MM.1S (cell line): ENCODE measurements at regions not wholly inside any gene's neighbourhood (a gene's known extent, or its start where the extent isn't known, plus 50 kb on each side); places are given as distances from the start of the nearest gene placed in this dataset.
A peak's percentile ranks its signal among the peaks of the same experiment; 100 is the strongest.

ENCODE experiments used
- DNase-seq: peaks from one replicate; pipeline ENCODE4 v3.0.0-alpha.2; 2015
- H2AFZ ChIP-seq: fragments of 300-600 bp; sonication (generic); 2 replicates; pipeline ENCODE4 v1.6.0; 2016; ENCODE audit warnings: antibody characterized with exemption, low read length
- H3F3A ChIP-seq: fragments of 300-600 bp; sonication (generic); 2 replicates; pipeline ENCODE4 v1.6.1; 2016; ENCODE audit warnings: mild to moderate bottlenecking, antibody characterized with exemption, low read length, moderate library complexity, mixed read lengths; ENCODE audit not compliant: insufficient read depth
- H3K27ac ChIP-seq: fragments of 300-600 bp; sonication (generic); 2 replicates; pipeline ENCODE4 v1.5.1; 2016; ENCODE audit warnings: mild to moderate bottlenecking, low read length
- H3K27me3 ChIP-seq: fragments of 300-600 bp; sonication (generic); replicated peaks from 2 replicates; pipeline ENCODE4 v1.6.0; 2016; ENCODE audit warnings: low read length; ENCODE audit not compliant: insufficient read depth
- H3K36me3 ChIP-seq: fragments of 300-600 bp; sonication (generic); replicated peaks from 2 replicates; pipeline ENCODE4 v1.6.1; 2016; ENCODE audit warnings: mild to moderate bottlenecking, low read length, mixed read lengths; ENCODE audit not compliant: insufficient read depth
- H3K4me1 ChIP-seq: fragments of 300-600 bp; sonication (generic); 2 replicates; pipeline ENCODE4 v1.6.1; 2016; ENCODE audit warnings: low read length, mixed read lengths
- H3K4me2 ChIP-seq: fragments of 300-600 bp; sonication (generic); 2 replicates; pipeline ENCODE4 v1.6.0; 2016; ENCODE audit warnings: low read depth, low read length
- H3K4me3 ChIP-seq: fragments of 300-600 bp; sonication (generic); 2 replicates; pipeline ENCODE4 v1.5.1; 2016; ENCODE audit warnings: low read length, mixed read lengths
- H3K79me2 ChIP-seq: fragments of 300-600 bp; sonication (generic); 2 replicates; pipeline ENCODE4 v1.6.1; 2016; ENCODE audit warnings: mixed run types, low read length, mixed read lengths
- H3K9ac ChIP-seq: fragments of 300-600 bp; sonication (generic); 2 replicates; pipeline ENCODE4 v1.6.1; 2016; ENCODE audit warnings: low read length, mixed read lengths
- H3K9me2 ChIP-seq: fragments of 300-600 bp; sonication (generic); replicated peaks from 2 replicates; pipeline ENCODE4 v1.6.1; 2016; ENCODE audit warnings: mild to moderate bottlenecking, low read length, mixed read lengths; ENCODE audit not compliant: insufficient read depth
- H3K9me3 ChIP-seq: fragments of 300-600 bp; sonication (generic); replicated peaks from 2 replicates; pipeline ENCODE4 v1.6.1; 2016; ENCODE audit warnings: mild to moderate bottlenecking, low read length, mixed read lengths; ENCODE audit not compliant: insufficient read depth
- H4K20me1 ChIP-seq: fragments of 300-600 bp; sonication (generic); 2 replicates; pipeline ENCODE4 v1.6.1; 2016; ENCODE audit warnings: mild to moderate bottlenecking, low read length, moderate library complexity, mixed read lengths; ENCODE audit not compliant: insufficient read depth
- EZH2 ChIP-seq: fragments of 300-600 bp; sonication (generic); optimal IDR thresholded peaks from 2 replicates; pipeline ENCODE3; 2017; ENCODE audit warnings: low read depth, mild to moderate bottlenecking, antibody characterized with exemption, low read length, mixed read lengths
- EZH2phosphoT487 ChIP-seq: fragments of 300-600 bp; sonication (generic); IDR thresholded peaks from 2 replicates; pipeline ENCODE4 v1.6.1; 2018; ENCODE audit warnings: antibody characterized with exemption, low read length
- TF ChIP-seq, protein P1 (sequence below): fragments of 300-600 bp; sonication (generic); IDR thresholded peaks from 2 replicates; pipeline ENCODE4 v1.5.1; 2016; ENCODE audit warnings: antibody characterized with exemption, low read length, mixed read lengths

DNA sequence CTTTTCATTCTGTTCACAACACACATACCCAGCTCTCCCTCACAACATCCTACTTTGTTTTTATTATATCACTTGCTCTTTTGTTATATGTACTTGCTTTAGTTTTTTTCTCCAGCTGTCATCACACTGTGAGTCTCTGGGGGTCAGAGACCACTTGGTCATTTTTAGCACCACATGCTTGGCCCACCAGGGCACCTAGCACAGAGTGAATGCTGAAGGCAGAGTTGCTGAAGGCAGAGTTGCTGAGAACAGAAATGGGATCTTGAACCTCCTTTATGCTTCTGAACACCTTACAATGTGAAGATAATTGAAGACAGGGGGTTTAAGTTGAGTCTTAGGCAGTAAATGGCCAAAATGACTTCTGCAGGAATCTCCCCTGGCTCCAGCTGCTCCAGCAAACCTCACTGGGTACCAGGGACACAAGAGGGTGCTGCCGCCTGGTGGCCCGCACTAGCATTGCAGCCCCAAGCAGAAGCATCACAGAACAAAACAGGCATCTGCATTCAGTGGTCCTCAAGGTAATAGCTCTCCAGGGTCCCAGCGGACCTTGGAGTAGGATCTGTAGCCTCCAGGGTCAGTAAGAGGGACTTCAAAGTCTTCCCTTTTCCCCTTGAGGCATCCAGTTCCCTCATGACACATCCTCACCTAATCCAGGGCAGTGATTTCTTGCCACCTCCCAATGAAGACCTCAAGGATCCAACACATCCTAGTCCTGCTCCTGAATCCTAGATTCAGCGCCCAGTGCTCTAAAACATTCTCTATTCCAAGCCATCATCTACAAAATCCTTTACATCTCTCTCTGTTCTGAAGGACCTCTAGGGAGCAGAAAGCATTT is 1972.6 kb downstream of the TP53TG3F start:
- no peak overlapping the region for H3K4me3 ChIP-seq
- H3K4me1 ChIP-seq: no peaks in the 10 kb centered on the region
- TF ChIP-seq, protein P1, sequence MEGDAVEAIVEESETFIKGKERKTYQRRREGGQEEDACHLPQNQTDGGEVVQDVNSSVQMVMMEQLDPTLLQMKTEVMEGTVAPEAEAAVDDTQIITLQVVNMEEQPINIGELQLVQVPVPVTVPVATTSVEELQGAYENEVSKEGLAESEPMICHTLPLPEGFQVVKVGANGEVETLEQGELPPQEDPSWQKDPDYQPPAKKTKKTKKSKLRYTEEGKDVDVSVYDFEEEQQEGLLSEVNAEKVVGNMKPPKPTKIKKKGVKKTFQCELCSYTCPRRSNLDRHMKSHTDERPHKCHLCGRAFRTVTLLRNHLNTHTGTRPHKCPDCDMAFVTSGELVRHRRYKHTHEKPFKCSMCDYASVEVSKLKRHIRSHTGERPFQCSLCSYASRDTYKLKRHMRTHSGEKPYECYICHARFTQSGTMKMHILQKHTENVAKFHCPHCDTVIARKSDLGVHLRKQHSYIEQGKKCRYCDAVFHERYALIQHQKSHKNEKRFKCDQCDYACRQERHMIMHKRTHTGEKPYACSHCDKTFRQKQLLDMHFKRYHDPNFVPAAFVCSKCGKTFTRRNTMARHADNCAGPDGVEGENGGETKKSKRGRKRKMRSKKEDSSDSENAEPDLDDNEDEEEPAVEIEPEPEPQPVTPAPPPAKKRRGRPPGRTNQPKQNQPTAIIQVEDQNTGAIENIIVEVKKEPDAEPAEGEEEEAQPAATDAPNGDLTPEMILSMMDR: peak; percentile 62
- no peak for TF ChIP-seq EZH2phosphoT487
- H3K27ac ChIP-seq: no peak overlapping the region
- no peaks in the 10 kb centered on the region for H3K36me3 ChIP-seq
- H3K4me2 ChIP-seq: no peak overlapping the region
- DNase-seq: peak; percentile 36
- H3K9ac ChIP-seq: no peak overlapping the region
- no peak overlapping the region for H2AFZ ChIP-seq
- H3K9me2 ChIP-seq: no peaks in the 10 kb centered on the region
- H3K27me3 ChIP-seq: no peaks in the 10 kb centered on the region
- H3F3A ChIP-seq: no peaks in the 10 kb centered on the region
- no peaks in the 10 kb centered on the region for H4K20me1 ChIP-seq
- H3K79me2 ChIP-seq: no peaks in the 10 kb centered on the region
- H3K9me3 ChIP-seq: no peaks in the 10 kb centered on the region

DNA sequence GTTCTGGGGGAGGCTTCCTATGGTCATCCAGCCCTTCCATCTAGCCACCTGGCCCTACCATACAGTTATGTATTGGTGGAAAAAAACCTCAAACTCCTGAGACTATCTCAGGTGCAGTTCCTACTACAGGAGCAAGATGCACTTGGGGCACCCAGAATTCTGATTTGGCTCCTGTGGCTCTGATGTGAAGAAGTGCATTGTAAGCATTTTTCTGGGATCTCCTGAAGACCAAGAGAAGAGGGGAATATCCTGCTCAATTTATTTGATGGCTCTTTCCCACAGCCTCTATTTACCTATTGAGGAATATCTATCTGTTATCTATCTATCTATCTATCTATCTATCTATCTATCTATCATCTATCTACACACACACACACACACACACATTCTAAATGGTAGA is 1981.5 kb downstream of the TP53TG3F start:
- Histone ChIP-seq H3K9me2 (no peaks in the 10 kb centered on the region), H4K20me1 (no peaks in the 10 kb centered on the region), H3K9ac (no peak overlapping the region), H3K36me3 (no peaks in the 10 kb centered on the region), H2AFZ (no peak overlapping the region), H3F3A (no peaks in the 10 kb centered on the region), H3K4me2 (no peak overlapping the region), H3K27me3 (no peaks in the 10 kb centered on the region), H3K79me2 (no peaks in the 10 kb centered on the region), H3K9me3 (no peaks in the 10 kb centered on the region), H3K4me1 (no peaks in the 10 kb centered on the region), H3K27ac (no peak overlapping the region), H3K4me3 (no peak overlapping the region)
- TF ChIP-seq EZH2: no peak
- no peak for TF ChIP-seq EZH2phosphoT487
- TF ChIP-seq, protein P1: no peak
- DNase-seq: no peak

DNA sequence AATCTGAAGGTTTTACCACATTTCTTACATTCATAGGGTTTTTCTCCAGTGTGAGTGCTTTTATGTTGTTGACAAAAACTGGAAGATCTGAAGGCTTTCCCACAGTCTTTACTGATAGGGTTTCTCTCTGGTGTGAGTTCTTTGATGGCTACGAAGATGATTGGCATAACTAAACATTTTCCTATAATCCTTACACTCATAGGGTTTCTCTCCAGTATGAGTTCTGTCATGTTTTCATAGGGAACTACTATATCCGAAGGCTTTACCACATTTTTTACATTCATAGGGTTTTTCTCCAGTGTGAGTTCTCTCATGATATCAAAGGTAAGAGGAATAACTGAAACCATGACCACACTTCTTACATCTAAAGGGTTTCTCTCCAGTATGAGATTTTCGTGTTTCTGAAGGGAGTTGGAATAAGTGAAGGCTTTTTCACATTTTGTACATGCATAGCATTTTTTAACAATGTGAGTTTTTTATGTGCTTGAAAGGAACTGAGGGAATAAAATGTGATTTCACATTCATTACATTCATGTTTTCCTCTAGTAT is 1987.7 kb downstream of the TP53TG3F start:
- Histone ChIP-seq H3K4me2 (no peak overlapping the region), H4K20me1 (no peaks in the 10 kb centered on the region), H3K79me2 (no peaks in the 10 kb centered on the region), H3K9ac (no peak overlapping the region), H3K4me3 (no peak overlapping the region), H3K36me3 (no peaks in the 10 kb centered on the region), H3K9me2 (no peaks in the 10 kb centered on the region), H2AFZ (no peak overlapping the region), H3K27me3 (no peaks in the 10 kb centered on the region), H3K27ac (no peak overlapping the region), H3F3A (no peaks in the 10 kb centered on the region), H3K9me3 (no peaks in the 10 kb centered on the region), H3K4me1 (no peaks in the 10 kb centered on the region)
- TF ChIP-seq EZH2: no peak
- no peak for DNase-seq

DNA sequence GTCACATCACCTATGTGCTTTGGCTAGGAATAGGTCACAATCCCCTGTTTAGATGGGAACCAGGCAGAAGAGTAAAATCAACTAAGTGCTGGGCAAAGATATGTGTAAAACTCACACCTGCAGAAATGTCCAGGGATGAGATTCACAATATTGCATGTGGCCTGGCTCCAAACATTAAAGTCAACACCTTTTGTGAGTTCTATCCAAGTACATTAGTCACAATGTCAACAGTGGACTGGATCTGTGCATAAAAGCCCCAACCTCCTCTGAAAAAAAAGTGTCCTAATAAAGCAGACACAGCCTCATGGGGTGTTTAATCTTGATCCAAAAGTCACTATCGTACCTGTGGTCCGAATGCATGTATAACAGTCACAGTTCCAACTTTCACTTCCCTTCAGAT is 1990.3 kb downstream of the TP53TG3F start:
- Histone ChIP-seq H3K27me3 (no peaks in the 10 kb centered on the region), H3K4me2 (no peak overlapping the region), H3K79me2 (no peaks in the 10 kb centered on the region), H2AFZ (no peak overlapping the region), H4K20me1 (no peaks in the 10 kb centered on the region), H3K27ac (no peak overlapping the region), H3K4me3 (no peak overlapping the region), H3K4me1 (no peaks in the 10 kb centered on the region), H3K36me3 (no peaks in the 10 kb centered on the region), H3K9me3 (no peaks in the 10 kb centered on the region), H3K9ac (no peak overlapping the region), H3F3A (no peaks in the 10 kb centered on the region), H3K9me2 (no peaks in the 10 kb centered on the region)
- TF ChIP-seq EZH2 (no peak), EZH2phosphoT487 (no peak)
- TF ChIP-seq, protein P1: no peak
- DNase-seq: no peak
